ENCODE measurements at regions not wholly inside any gene's neighbourhood (a gene's known extent, or its start where the extent isn't known, plus 50 kb on each side); places are given as distances from the start of the nearest gene placed in this dataset.

DNA sequence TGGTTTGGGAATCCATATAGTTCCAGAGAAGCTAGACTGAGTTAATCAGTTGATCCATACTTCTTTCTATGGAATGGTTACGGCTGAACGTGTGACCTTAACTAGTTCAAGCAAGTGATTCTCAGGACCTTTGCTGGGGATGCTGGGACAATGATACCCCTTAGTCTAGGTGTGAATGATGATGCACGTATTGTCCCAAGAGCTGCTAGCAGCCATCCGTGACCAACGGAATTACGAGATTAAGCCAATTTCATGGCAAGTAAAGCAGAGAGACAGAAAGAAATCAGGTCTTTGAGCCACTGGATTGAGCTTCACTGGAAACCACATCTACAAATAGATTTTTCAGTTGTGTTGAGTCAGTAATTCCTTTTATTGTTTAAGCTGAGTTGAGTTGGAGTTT lies 99.2 kb upstream of the LIFR start:
- TF ChIP-seq, protein P1, sequence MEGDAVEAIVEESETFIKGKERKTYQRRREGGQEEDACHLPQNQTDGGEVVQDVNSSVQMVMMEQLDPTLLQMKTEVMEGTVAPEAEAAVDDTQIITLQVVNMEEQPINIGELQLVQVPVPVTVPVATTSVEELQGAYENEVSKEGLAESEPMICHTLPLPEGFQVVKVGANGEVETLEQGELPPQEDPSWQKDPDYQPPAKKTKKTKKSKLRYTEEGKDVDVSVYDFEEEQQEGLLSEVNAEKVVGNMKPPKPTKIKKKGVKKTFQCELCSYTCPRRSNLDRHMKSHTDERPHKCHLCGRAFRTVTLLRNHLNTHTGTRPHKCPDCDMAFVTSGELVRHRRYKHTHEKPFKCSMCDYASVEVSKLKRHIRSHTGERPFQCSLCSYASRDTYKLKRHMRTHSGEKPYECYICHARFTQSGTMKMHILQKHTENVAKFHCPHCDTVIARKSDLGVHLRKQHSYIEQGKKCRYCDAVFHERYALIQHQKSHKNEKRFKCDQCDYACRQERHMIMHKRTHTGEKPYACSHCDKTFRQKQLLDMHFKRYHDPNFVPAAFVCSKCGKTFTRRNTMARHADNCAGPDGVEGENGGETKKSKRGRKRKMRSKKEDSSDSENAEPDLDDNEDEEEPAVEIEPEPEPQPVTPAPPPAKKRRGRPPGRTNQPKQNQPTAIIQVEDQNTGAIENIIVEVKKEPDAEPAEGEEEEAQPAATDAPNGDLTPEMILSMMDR (IDR thresholded peaks at IDR 0.05; ENCODE audit: low read length) = no peak
- TF ChIP-seq EZH2 (IDR thresholded peaks at IDR 0.05; ENCODE audit: borderline replicate concordance, low read length) = no peak

Measured in OCI-LY1 (cell line).